NCI-H82 treated with DMSO at 0.1 percent for 48 hours (cell line): ENCODE measurements at regions not wholly inside any gene's neighbourhood (a gene's known extent, or its start where the extent isn't known, plus 50 kb on each side); places are given as distances from the start of the nearest gene placed in this dataset.

Experiments used
- DNase-seq: peaks from one replicate; lab custom pipeline; 2025; ENCODE audit not compliant: unreplicated experiment; lab: John Stamatoyannopoulos, UW

- no peak for DNase-seq
Measured at GRCh38 chr5:133667217-133667616, 54.9 kb upstream of the FSTL4 start.

GRCh38 chr5:133665571-133665970 lies 53.2 kb upstream of the FSTL4 start:
- DNase-seq: no peak

GRCh38 chr5:133664422-133664821 lies 52.1 kb upstream of the FSTL4 start:
- no peak for DNase-seq

GRCh38 chr5:133663397-133664054 lies 51.2 kb upstream of the FSTL4 start:
- no peak for DNase-seq

- DNase-seq: no peak
Measured at GRCh38 chr5:133662578-133662977, 50.2 kb upstream of the FSTL4 start.
